K562 (cell line): ENCODE measurements at regions not wholly inside any gene's neighbourhood (a gene's known extent, or its start where the extent isn't known, plus 50 kb on each side); places are given as distances from the start of the nearest gene placed in this dataset.

Experiments used
- ATAC-seq: fragments of 200-7000 bp; cut with Tn5 transposase; 3 replicates; pipeline ENCODE4 v1.9.1; 2020; ENCODE audit warnings: moderate library complexity
- BruUV-seq: library from RNA; stranded (reverse); fragments of 400-500 nt; replicated peaks from 2 replicates; lab custom pipeline; 2021; lab: Mats Ljungman, UMichigan
- CTCF ChIA-PET: fragments of 300-600 bp; formaldehyde crosslinking; extraction: SDS; loops from one replicate; lab custom pipeline; 2021; ENCODE audit warnings: low intra/inter-chr PET ratio; lab: Yijun Ruan, JAX
- POLR2A ChIA-PET: fragments of 300-600, 350-650 bp; sonication (Branson Sonifier 250); formaldehyde crosslinking; extraction: SDS; loops from one replicate; lab custom pipeline; 2021; ENCODE audit warnings: antibody characterized with exemption, inconsistent platforms; lab: Yijun Ruan, JAX
- DNase-seq, 4 experiments: peaks; one replicate each; pipeline versions ENCODE4 v3.0.0 to v3.0.0-alpha.2; 2011 to 2018; ENCODE audit warnings: low spot score in 3 of 4, mixed read lengths in 3 of 4; ENCODE audit errors: extremely low read depth in 1 of 4
- FAIRE-seq: peaks from 2 replicates; lab custom pipeline; 2011; peaks lifted over from hg19 to GRCh38; lab: Jason Lieb, UNC
- H2AFZ ChIP-seq: 2 replicates; pipeline ENCODE4 v1.6.0; 2011; ENCODE audit warnings: low read depth, low read length, control low read depth, inconsistent platforms
- H3K27ac ChIP-seq: fragments of 200-600 bp; 3 replicates; pipeline ENCODE4 v1.8.0; 2011; ENCODE audit warnings: low read depth, mild to moderate bottlenecking, control low read depth, inconsistent platforms, low read length, moderate library complexity, mixed read lengths; ENCODE audit errors: extremely low read depth
- H3K27me3 ChIP-seq, 2 experiments: fragments of 300-600 bp in 1 of 2; 2 replicates in 1 of 2; 3 replicates in 1 of 2; pipeline versions ENCODE4 v1.6.0 to v1.8.0; 2011; ENCODE audit warnings: inconsistent platforms in 2 of 2, low read length in 2 of 2, mild to moderate bottlenecking in 1 of 2, mixed read lengths in 1 of 2, moderate library complexity in 1 of 2; ENCODE audit not compliant: control insufficient read depth in 2 of 2, insufficient read depth in 2 of 2
- H3K36me3 ChIP-seq: fragments of 300-600 bp; 3 replicates; pipeline ENCODE4 v1.8.0; 2011; ENCODE audit warnings: mild to moderate bottlenecking, low read length, inconsistent platforms; ENCODE audit not compliant: control insufficient read depth, insufficient read depth
- H3K4me1 ChIP-seq, 2 experiments: fragments of 200-600 bp in 1 of 2; replicated peaks in 1 of 2; 2 replicates in 1 of 2; 3 replicates in 1 of 2; pipeline versions ENCODE4 v1.5.1 to v1.8.0; 2011; ENCODE audit warnings: inconsistent platforms in 2 of 2, low read length in 2 of 2, mild to moderate bottlenecking in 1 of 2, mixed read lengths in 1 of 2, moderate library complexity in 1 of 2; ENCODE audit not compliant: control insufficient read depth in 2 of 2, insufficient read depth in 2 of 2
- H3K4me2 ChIP-seq: 2 replicates; pipeline ENCODE4 v1.6.1; 2011; ENCODE audit warnings: low read length, control low read depth, inconsistent platforms, mixed read lengths; ENCODE audit not compliant: insufficient read depth
- H3K4me3 ChIP-seq: fragments of 200-600 bp; sonication (generic), shearing (Covaris generic); 2 replicates; pipeline ENCODE4 v1.5.1; 2016; ENCODE audit warnings: control low read depth, inconsistent platforms
- H3K79me2 ChIP-seq: fragments of 200-600 bp; 3 replicates; pipeline ENCODE4 v1.8.0; 2011; ENCODE audit warnings: low read length, inconsistent platforms; ENCODE audit not compliant: control insufficient read depth, insufficient read depth
- H3K9ac ChIP-seq, 2 experiments: 2 replicates each; pipeline versions ENCODE4 v1.6.0 to v1.6.1; 2011; ENCODE audit warnings: low read depth in 2 of 2, low read length in 2 of 2, control low read depth in 1 of 2, inconsistent platforms in 1 of 2, mild to moderate bottlenecking in 1 of 2, mixed read lengths in 1 of 2; ENCODE audit not compliant: insufficient read depth in 1 of 2
- H3K9me1 ChIP-seq: one replicate; pipeline ENCODE4 v1.6.0; 2011; ENCODE audit warnings: inconsistent platforms, mild to moderate bottlenecking, low read length, moderate library complexity; ENCODE audit not compliant: control insufficient read depth, insufficient read depth
- H3K9me3 ChIP-seq: replicated peaks from 2 replicates; pipeline ENCODE4 v1.5.1; 2011; ENCODE audit warnings: low read depth, low read length, inconsistent platforms; ENCODE audit not compliant: control insufficient read depth, insufficient read depth
- H4K20me1 ChIP-seq: replicated peaks from 2 replicates; pipeline ENCODE4 v1.6.1; 2011; ENCODE audit warnings: low read length, inconsistent platforms, mixed read lengths; ENCODE audit not compliant: control insufficient read depth, insufficient read depth
- CHD2 ChIP-seq: IDR thresholded peaks from 2 replicates; pipeline ENCODE4 v1.6.1; 2011; ENCODE audit warnings: low read depth, low read length
- CUX1 ChIP-seq: fragments of 200-800 bp; sonication (Bioruptor generic); IDR thresholded peaks from 2 replicates; pipeline ENCODE4 v1.6.1; 2016; ENCODE audit warnings: missing genetic modification characterization, missing compliant biosample characterization
- HNRNPL ChIP-seq: fragments of 200-400 bp; formaldehyde crosslinking; IDR thresholded peaks from 2 replicates; pipeline ENCODE4 v1.6.1; 2017; ENCODE audit warnings: low read depth, mild to moderate bottlenecking, low read length
- ZNF609 ChIP-seq: sonication (generic); formaldehyde crosslinking; IDR thresholded peaks from 2 replicates; pipeline ENCODE4 v1.8.1; 2023; ENCODE audit warnings: missing genetic modification reagents, mild to moderate bottlenecking, borderline replicate concordance
- in situ Hi-C: fragments of 300-500 bp; cut with MboI; formaldehyde crosslinking; loops from 4 replicates; pipeline ENCODE4 v1.15.0; 2018; ENCODE audit warnings: inconsistent platforms, mixed read lengths
- intact Hi-C: fragments of 100-400 bp; cut with micrococcal nuclease; formaldehyde crosslinking; loops from 2 replicates; pipeline ENCODE4 v1.14.2; 2022

DNA sequence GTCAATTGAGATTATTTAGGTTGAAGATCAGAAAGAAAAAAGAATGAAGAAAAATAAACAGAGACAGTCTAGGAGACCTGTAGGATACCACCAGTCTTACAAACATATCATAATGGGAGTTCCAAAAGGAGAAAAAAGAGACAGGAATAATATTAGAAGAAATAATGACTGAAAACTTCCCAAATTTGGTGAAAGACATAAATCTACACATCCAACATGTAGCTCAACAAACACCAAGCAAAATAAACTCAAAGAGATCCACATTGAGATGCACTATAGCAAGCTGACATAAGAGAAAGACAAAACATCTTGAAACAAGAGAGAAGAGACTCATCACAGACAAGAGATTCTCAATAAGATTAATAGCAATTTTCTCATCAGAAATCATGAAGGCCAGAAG is 274.0 kb downstream of the TFCP2L1 start:
- in situ Hi-C loops = no loop called here
- FAIRE-seq = no peak

More for the DNA sequence above, 274.0 kb downstream of the TFCP2L1 start:
- no peaks in the 10 kb centered on the region for H3K36me3 ChIP-seq
- intact Hi-C loops = no loop called here
- no peaks in the 10 kb centered on the region for H3K9me3 ChIP-seq
- no peak overlapping the region for H3K4me3 ChIP-seq
- no TSS peak for BruUV-seq
- TF ChIP-seq HNRNPL = no peak
- no peak for TF ChIP-seq CUX1 (CRISPR knock-in tag)
- no peak for TF ChIP-seq ZNF609
- no peak for TF ChIP-seq CHD2
- ChIA-PET POLR2A (no interaction called here), CTCF (no interaction called here)
- no peak overlapping the region for H3K9ac ChIP-seq
- DNase-seq (no peak), ATAC-seq (no peak)
- no peaks in the 10 kb centered on the region for H3K79me2 ChIP-seq
- peaks cover 0 to under 1% of the 10 kb centered on the region in 2 experiments; a peak in 1 of 5 replicates for H3K27me3 ChIP-seq
- H3K4me1 ChIP-seq = no peaks in the 10 kb centered on the region; a peak in 1 of 5 replicates
- no peak overlapping the region for H3K27ac ChIP-seq
- H2AFZ ChIP-seq = no peak overlapping the region
- H3K4me2 ChIP-seq = no peak overlapping the region
- no peaks in the 10 kb centered on the region for H4K20me1 ChIP-seq
- H3K9me1 ChIP-seq = no peaks in the 10 kb centered on the region
